Peyer's patch (tissue), 4 donors: ENCODE measurements at regions not wholly inside any gene's neighbourhood (a gene's known extent, or its start where the extent isn't known, plus 50 kb on each side); places are given as distances from the start of the nearest gene placed in this dataset.

Experiments used
- POLR2A ChIP-seq, 2 donors: fragments of 450-650 bp; IDR thresholded peaks; one replicate each; pipeline ENCODE4 v1.5.1; 2017; ENCODE audit warnings: antibody characterized with exemption in 2 of 2, mild to moderate bottlenecking in 2 of 2, moderate library complexity in 2 of 2
- TF ChIP-seq, protein P1 (sequence below), 6 experiments: fragments of 450-650 bp in 4 of 6; fragments of 200-600 bp in 2 of 6; sonication (generic) in 1 of 6; IDR thresholded peaks; one replicate each; pipeline ENCODE4 v1.5.1; 2017 to 2019; ENCODE audit warnings: antibody characterized with exemption in 6 of 6, mild to moderate bottlenecking in 3 of 6, moderate library complexity in 1 of 6

- TF ChIP-seq, protein P1, sequence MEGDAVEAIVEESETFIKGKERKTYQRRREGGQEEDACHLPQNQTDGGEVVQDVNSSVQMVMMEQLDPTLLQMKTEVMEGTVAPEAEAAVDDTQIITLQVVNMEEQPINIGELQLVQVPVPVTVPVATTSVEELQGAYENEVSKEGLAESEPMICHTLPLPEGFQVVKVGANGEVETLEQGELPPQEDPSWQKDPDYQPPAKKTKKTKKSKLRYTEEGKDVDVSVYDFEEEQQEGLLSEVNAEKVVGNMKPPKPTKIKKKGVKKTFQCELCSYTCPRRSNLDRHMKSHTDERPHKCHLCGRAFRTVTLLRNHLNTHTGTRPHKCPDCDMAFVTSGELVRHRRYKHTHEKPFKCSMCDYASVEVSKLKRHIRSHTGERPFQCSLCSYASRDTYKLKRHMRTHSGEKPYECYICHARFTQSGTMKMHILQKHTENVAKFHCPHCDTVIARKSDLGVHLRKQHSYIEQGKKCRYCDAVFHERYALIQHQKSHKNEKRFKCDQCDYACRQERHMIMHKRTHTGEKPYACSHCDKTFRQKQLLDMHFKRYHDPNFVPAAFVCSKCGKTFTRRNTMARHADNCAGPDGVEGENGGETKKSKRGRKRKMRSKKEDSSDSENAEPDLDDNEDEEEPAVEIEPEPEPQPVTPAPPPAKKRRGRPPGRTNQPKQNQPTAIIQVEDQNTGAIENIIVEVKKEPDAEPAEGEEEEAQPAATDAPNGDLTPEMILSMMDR (IDR thresholded peaks at IDR 0.05): no peak
- TF ChIP-seq POLR2A (IDR thresholded peaks at IDR 0.05): no peak
These were observed 55.9 kb upstream of the ALK start for GRCh38 chr2:29977284-29977683.
